SIG-M5 (cell line): ENCODE measurements at regions not wholly inside any gene's neighbourhood (a gene's known extent, or its start where the extent isn't known, plus 50 kb on each side); places are given as distances from the start of the nearest gene placed in this dataset.
"Not testable (repeated sequence)": the region's sequence is repeated elsewhere in the genome, so short reads cannot be mapped to it uniquely, and the experiment has no call there.

Experiments used
- DNase-seq: peaks from one replicate; lab custom pipeline; 2025; lab: John Stamatoyannopoulos, UW

DNA sequence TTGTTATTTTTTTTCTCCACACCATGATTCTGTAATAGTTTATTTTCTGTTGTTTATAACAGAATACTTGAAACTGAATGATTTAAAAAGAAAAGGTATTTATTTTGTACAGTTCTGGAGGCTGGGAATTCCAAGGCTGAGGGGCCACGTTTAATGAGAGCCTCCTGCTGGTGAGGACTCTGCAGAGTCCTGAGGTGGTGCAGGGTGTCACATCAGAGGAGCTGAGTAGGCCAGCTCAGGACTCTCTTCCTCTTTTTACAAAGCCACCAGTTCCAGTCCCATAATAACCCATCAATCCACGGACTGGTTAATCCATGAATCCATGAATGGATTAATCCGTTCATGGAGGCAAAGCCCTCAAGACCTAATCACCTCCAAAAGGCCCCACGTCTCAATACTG lies 71.6 kb downstream of the TFAP2A start:
- no peak for DNase-seq

DNA sequence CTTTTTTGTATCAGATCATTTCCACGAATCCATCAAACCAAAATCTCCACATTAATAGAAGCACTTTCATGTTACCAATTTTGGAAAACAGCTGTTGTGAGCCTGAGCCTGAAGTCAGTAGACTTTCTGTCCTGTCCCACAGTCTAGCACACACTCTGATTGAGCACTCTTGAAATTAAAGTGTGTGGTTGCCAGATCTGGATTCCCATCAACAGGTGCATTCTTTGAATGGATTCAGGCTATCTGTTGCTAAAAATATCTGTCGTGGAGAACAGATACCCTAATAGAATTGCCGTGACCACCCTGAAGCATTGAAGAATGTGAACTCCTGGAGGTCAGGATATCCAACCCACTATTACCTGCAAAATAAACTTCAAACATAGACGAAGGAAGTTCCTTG lies 73.3 kb downstream of the TFAP2A start:
- DNase-seq = no peak

DNA sequence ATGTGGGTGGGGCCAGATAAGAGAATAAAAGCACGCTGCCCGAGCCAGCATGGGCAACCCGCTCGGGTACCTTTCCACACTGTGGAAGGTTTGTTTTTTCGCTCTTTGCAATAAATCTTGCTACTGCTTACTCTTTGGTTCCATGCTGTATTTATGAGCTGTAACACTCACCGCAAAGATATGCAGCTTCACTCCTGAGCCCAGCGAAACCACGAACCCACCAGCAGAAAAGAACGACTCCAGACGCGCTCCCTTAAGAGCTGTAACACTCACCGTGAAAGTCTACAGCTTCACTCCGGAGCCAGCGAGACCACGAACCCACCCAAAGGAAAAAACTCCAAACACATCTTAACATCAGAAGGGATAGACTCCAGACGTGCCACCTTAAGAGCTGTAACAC lies 76.7 kb downstream of the TFAP2A start:
- DNase-seq = no peak

DNA sequence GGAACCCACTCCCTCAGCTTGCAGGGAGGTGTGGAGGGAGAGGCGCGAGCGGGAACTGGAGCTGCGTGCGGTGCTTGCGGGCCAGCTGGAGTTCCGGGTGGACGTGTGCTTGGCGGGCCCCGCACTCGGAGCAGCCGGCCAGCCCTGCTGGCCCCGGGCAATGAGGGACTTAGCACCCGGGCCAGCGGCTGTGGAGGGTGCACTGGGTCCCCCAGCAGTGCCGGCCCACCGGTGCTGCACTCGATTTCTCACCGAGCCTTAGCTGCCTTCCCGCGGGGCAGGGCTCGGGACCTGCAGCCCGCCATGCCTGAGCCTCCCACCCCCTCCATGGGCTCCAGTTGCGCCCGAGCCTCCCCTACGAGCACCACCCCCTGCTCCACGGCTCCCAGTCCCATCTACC lies 77.5 kb downstream of the TFAP2A start:
- DNase-seq = not testable (repeated sequence)

DNA sequence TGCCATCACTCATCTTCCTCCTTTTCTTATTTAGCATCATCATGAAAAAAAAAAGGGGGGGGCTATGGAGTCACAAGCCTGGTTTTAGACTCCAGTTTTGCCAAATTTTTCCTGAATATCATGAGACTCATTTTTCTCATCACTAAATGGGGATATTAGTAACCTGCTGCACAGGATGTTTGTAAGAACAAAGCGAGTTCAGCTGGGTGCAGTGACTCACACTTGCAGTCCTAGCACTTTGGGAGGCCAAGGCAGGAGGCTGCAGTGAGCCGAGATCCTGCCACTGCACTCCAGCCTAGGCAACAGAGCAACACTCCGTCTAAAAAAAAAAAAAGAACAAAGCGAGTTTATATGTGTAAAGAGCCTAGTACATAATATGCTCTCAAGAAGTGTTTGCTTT lies 82.8 kb downstream of the TFAP2A start:
- DNase-seq = no peak

DNA sequence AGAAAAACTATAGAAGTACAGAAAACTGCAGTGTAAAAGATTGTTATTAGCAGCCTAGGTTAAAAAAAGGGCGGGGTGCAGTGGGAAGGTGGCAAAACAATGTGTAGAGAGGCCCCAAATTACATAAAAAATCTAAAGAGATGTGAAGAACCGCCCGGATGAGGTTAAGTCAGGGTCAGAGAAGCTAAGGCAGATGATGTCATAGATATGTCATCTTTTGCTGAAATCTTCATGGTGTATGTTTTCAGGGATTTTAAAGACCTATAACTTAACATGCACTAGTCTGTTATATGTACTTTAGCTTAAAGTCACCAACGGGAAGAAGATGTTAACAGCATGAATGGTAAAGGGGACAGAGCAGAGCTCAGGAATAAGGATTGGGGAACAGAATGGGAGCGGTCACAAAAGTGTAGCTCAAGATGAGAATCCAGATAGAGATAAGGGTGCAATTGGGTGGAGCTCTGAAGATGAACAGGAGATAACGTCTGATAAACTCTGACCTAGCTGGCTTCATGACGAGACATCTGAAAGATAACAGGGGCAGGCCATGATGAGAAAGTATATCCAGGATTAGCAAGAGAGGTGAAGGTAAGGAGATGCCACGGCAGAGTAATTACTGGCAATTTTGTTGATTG lies 83.4 kb downstream of the TFAP2A start:
- no peak for DNase-seq

DNA sequence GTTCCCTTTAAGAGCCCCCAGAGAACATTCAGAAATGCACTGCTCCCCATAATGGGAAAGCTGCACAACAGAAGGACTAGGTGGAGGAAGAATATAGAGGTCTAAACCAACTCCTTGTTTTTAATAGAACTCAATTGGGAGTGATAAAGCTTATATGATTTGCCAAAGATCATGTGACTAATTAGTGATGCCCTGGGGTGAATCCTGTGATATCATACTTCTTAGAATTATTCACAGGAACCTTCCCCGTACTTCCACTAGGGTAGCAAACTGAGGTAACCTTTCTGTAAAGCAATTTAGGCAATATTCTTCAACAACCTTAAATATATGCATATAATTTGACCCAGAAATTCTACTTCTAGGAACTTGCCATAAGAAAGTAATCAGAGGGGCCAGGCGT lies 84.4 kb downstream of the TFAP2A start:
- DNase-seq = no peak

DNA sequence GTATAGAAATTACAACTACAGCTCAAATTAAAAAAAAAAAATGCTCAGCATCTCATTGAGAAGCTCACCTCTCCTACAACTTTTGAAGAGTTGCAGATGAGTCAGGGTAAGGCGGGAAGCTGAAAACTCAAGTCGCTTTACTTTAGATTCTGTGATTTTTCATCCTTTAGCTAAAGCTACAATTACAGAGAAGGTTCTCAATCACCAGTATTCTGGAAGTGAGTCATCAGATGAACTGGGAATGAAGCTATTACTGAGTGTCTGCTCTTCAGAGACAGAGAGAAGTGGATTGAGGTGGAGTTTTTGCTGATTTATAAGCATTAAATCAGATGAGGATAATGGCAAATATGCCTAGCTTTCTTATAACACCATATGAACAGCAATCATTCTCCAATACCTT lies 91.9 kb downstream of the TFAP2A start:
- no peak for DNase-seq

DNA sequence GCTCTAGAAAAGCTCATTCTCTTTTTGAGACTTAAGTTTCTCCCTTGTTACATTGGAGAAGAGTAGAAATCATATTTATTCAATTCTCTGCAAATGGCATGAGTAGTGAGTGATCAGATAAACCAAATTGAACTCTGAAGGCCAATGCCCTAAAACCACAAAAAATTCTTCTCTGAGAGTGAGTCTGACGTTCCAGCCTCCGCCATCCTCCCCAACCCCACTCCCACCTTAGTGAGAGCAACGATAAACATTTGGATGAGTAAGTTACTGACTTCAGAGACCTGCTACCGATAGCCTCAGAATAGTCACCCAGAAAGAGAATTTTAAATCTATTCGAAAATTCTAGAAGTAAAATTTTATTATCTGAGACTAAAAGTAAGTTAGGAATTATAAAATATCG lies 94.6 kb downstream of the TFAP2A start:
- DNase-seq = no peak

DNA sequence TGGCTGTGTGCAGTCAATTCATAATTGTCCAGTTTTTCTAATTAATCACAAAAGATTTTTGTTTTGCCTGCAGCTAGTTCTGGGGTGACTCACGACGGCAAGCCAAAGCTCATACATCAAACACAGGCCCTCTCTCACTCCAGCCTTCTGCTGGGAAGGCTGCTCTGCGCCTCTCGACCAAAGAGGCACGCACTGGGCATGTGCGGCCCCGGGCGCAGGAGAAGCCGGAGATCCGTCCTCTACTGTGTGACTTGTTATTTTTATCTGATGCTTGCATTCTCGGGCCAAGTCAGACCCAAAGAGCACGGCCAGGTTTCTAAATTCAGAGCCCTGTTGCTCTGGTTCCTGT lies 98.5 kb downstream of the TFAP2A start:
- no peak for DNase-seq

DNA sequence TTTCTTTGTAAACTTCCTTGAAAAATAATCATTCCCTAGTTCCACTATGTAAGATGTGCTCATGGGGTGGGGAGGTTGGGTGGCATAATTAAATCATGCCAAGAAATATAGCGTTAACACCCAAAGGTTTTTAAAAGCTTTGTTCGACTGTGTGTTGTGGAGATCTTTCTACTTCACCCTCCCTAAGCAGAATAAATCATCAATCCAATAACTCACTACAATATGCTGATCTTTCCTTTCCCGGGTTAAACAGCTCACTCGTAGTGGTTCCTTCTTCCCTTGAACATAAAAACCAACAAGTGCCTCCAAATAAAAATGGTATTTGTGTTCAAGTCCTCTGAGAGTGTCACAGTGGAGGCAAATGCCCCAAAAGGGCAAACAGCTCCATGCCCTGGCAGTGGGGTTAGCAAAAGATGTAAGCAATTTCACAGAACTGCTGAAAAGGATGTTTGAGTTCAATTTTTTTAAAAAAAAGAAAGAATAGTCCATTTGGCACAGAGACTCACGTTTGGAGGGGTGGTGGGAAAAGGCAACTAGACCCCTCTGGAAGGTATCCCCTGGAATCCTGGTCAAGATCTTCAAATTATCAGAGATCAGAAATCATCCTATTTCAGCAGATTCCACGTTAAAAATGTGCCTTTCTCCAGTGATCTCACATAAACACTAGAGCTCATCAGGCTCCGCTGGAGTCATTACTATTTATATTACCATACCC lies 99.1 kb downstream of the TFAP2A start:
- no peak for DNase-seq

DNA sequence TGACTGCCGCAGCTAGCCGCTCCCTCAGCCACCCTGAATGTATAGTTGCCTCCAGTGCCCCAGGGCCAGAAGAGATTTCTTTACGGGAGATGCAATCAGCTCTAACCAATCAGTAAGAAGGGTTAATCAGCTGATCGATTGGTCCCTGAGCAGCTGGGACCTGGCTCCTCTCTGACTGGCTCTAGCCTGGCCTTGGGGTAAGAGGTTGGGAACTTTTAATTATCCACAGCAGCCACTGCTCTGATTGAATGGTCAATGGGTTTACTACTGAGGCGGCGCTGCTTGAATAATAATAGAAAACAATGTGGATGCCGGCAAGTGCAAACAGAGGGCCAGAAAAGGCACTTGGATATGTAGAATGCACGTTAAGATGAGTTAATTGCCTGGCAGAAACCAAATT lies 99.8 kb downstream of the TFAP2A start:
- DNase-seq = no peak

DNA sequence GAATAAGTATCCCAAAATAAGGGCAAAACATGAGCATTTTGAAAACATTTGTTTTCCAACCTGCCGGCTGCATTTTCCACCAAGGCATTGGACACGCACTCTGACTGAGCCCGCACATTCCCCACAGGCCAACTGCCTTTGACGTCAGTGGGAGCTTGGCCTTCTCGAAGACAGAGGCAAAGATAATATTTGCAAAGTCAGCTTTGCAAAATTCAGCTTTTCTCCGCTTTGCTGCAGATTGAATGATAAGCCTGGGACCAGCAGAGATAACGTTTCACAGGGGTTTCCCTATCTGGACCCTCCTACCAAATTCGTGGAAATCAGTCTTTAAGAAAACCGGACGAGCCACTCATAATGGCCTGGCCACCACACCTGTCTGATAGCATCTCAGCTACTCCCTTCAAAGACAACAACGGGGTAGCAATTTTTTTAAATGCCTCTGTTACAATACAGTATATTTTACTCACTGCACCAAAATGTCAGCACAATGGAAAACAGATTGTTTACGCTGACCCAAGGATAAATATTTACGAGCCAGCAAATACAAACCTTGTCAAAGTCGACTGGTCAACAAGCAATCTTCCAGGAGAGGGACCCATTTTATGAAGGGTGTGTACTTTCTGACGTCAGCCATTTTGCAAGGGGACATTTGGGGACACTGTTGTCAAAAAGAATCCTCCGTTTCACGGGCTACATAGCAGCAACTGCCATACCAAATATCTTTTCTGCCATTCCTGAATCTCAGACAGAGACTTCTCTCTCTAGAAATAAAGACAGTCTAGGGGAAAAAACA lies 100.5 kb downstream of the TFAP2A start:
- no peak for DNase-seq

DNA sequence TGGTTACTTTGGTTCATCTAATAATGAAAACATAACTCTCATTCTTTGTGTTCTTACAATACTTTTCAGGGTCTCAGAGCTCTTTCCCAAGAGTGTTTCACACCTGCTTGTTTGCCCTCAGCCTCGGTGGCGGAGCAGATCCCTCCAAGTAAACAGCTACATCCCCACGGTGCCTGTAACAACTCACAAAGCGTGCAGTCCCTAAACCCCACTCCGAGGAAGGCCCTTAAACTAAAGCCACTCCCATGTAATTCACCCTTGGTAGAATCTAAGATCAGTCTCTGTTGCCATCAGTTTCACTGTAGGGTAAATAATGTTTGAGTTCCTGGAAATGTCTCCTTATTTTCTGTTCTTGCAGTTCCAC lies 101.1 kb downstream of the TFAP2A start:
- DNase-seq = no peak

DNA sequence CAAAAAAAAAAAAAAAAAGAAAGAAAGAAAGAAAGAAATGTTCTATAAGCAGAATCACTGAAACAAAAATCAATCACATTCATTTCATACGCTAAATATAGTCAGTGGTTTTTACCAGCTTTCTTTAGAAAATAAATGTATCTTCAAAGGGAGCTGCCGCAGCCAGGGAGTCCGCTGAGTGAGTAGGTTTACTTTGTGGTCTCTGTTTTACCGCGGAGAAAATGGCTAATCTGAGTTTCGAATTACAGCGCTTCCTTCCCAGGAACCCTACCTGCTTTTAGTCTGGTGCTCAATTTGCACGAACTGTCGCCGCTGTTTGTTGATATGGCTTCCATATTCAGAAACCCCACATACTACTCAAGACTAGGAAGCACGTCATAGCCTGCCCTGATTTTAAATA lies 102.4 kb downstream of the TFAP2A start:
- no peak for DNase-seq

DNA sequence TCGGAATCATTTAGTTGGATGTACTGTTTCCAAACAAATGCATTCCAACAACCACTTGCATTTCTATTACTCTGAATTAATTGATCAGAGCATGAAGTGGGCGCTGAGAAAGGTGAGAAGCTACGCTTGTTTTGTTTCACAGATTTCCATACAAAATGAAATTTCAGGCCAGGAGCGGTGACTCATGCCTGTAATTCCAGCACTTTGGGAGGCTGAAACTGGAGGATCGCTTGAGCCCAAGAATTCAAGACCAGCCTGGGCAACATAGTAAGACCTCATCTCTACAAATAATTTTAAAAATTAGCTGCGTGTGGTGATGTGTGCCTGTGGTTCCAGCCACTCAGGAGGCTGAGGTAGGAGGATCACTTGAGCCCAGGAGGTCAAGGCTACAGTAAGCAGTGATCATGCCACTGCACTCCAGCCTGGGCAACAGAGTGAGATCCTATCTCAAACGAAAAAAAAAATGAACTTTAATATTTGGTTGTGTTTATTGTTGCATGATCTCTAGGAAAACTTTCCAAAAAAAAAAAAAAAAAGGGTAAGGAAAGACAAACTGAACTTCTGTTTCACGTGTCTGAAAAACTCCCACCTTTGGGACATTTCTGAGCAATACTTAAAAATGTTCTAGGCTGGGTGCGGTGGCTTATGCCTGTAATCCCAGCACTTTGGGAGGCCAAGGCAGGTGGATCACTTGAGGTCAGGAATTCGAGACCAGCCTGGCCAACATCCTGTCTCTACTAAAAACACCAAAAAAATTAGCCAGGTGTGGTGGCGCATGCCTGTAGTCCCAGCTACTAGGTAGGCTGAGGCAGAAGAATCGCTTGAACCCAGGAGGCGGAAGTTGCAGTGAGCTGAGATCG lies 103.1 kb downstream of the TFAP2A start:
- DNase-seq = not testable (repeated sequence)

DNA sequence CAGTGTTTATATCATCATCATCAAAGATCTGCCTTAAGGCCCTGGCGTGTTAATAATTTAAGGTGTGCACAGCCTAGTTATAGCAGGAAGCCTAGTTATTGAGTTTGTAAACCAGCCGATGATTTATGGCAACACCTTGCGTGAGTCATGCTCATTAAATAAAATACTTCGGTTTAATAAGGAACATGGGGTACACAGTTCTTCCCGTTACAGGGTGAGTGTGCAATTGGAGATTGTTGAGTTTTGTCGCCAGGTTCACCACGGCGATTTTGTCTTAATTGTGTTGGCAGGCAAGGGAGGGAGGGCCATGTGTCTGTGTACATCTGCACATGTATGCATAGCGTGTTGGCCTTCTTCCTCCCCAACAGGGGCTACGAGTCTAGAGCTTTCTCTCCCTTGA lies 104.0 kb downstream of the TFAP2A start:
- no peak for DNase-seq

DNA sequence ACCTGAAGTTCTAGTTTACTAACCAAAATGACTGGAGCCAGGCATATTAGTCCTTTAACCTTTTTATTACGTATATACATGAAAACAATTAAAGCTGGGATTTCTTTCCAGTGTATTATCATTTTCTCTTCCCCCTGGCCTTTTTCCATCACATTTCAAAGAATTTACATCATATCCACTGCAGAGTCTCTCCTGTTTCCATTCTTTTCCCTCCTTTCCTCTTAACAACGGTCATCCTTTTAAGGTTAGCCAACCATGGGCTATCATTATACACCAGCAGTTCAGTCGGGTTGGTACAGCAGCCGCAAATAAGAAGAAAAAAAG lies 104.6 kb downstream of the TFAP2A start:
- DNase-seq = no peak

DNA sequence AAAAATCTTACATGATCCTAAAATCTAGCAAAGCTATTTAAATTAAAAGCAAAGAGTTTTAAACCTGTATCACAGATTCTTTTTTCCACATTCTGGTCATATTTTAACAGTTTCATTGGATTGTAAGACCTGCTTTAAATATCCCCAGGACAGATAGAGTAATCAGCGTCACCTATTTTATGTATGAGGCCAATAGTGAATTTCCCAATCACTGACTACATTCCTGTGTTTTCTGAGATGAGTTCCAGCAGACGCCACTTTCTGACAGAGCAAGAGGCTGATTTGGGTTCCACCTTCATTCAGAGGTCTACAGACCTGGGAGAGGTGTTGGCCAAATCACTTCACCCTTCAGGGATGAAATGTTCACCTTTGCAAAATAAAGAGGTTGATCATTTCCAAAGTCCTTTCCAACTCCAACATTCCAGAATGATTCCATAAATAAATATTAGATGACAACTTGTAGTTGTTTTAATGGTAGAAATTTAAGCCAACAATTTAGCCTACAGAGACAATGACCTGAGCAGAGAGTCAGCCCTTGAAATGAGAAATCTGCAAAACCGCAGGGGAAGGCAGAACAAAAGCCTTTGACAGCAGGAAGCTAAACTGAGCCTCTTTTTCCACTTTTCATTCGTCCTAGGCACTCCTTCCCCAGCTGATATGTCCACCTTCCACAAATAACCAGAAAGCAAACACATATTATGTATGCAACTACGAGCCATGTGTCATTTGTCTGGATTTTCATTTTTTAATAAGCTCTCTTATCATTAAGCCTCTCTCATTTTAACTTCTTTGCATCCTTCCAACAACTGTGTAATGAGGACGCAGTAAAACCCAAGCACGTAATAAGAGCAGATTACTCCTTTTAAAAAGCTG lies 105.2 kb downstream of the TFAP2A start:
- no peak for DNase-seq

DNA sequence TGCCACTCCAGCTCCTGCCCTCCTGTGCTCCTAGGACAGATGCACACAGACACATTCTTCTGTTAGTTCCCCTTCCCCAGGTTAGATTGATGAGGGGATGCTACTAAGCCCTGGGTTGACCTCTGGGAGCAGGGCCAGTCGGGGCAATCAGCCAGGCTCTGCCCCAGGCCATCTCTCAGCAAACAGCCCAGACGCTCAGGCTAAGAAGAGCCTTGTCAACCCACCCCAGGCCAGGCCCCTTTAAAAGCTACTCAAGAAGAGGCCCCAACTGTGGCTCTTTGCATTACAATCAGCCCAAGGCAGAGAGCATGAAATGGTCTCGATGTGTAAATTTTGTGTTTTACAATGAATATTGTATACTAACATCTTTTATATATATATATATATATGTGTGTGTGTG lies 107.4 kb downstream of the TFAP2A start:
- no peak for DNase-seq

DNA sequence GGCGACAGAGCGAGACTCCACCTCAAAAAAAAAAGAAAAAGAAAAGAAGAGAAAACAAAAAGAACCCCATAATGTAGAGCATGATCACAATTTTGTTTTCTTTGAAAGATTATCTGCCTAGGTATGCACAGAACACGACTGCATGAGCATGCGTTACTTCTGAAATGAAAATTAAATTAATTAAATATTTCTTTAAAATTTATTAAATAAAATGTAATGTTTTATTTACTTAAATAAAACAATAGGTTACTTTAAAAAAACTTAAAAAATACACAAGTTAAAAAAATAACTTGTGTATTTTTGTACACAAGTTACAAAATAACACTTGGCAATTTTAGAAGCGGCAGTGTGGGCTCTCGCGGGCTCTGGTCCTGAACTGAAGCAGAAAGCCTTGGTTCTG lies 107.8 kb downstream of the TFAP2A start:
- DNase-seq = no peak
